Medulla oblongata (tissue), 1 donor: ENCODE measurements at regions not wholly inside any gene's neighbourhood (a gene's known extent, or its start where the extent isn't known, plus 50 kb on each side); places are given as distances from the start of the nearest gene placed in this dataset.
"Not testable (repeated sequence)": the region's sequence is repeated elsewhere in the genome, so short reads cannot be mapped to it uniquely, and the experiment has no call there.

Experiments
- DNase-seq: peaks from one replicate; pipeline ENCODE4 v3.0.0-alpha.2; 2015; ENCODE audit errors: extremely low spot score

DNA sequence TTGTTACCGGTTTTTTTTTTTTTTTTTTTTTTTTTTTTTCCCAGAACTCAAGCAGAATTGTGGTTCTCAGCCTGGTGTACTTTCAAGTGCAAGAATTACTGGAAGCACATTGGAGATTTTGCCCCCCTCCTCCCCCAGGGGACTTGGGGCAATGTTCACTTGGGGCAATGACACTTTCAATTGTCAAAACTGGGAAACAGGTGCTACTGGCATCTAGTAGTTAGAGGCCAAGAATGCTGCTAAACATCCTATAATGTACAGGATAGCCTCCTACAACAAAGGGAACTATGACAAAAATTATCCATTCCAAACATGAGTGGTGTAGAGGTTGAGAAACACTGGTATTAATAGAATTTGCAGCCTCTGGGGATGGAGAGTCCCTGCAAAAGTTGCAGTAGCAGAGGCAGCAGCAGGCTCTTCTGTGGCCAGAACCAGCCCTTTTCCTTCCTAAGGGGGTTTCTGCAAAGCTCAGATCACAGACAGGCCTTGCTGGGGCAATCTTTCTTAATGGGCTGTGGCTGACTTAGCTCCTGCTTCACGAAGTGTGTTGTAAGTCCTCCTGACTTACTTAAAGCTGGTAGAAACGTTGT is 144.3 kb upstream of the MRPS22 start:
- no peak for DNase-seq

DNA sequence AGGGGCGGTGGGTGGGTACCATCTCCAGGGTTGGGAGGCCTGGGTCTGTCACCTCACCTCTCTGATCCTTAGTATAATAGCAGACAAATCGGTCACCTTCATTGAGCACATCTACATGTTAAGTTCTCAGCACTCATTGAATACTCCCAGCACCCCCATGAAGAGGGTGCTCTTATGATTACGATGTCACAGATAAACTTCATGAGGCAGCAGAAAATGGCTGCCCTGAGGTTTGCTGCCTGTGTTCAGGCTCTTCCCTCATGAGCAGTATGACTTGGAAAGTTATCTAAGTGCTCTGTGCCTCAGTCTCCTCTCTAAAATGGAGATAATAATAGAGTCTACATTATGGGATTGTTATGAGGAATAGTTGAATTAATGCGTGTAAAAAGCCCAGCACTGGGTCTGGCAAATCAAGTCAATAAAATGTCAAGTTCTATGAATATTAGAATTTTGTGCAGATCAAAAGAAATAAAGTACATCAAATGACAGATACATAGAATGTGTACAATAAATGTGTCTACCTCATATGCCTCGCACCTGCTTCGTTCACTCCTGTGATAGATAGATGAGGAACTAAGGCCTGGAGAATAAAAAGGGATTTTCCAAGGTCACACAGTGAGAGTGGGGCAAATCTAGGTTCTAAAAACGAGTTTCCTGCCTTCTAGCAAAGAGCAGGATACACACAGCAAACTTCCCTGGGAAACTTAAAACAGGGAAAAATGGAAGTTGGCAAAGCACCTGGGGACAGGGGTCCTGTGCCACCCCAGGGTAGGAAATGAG is 142.2 kb upstream of the MRPS22 start:
- no peak for DNase-seq

DNA sequence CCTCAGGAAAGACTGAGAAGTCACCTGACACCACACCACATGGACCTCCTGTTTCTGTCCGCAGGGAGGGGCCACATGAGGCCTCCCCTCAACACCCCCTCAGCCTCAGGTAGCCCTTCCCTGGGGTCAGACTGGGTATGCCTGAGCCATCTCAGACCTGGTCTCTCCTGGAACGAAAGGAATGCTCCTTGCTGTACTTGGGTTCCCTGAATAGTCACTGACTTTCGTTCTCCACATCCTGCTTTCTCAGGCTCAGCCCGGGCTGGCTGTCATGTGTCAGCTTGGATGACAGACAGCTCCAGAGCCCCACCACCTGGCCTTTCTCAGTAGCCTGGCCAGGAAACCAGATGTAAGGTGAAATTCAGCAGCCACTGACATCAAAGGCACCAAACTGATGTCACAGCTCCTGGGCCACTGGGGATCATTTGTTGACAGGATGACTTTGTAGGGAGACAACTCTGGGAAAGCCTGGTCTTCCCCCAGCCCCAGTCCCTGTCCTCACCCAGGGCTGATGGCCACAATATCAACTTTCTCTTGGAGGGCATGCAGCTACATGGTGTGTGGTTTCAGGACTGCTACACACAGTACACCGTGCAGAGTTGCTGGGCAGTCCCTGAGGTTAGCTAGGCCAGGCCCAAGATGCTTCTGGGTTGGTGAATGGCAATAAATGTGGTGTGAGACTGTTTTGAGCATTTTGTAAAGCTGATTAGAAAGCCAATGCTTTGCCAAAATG is 141.4 kb upstream of the MRPS22 start:
- DNase-seq: peak; percentile 43

DNA sequence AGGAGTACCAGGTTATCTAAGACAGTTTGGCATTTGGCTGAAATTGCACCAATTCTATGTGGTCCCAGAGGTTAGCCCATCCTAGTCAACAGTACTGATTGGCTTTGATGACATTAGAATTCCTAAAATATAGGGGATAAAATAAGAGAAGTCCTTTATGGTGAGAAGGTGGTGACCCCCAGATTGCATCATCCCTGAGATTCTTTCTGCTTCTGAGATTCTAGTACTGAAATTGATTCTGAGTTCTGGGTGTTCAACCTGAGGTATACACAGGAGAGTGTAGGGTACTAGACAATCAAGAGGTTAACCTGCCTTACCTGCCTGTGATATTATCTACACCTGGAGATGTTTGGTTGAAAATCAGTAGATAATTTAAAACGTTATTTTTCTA is 140.9 kb upstream of the MRPS22 start:
- no peak for DNase-seq

DNA sequence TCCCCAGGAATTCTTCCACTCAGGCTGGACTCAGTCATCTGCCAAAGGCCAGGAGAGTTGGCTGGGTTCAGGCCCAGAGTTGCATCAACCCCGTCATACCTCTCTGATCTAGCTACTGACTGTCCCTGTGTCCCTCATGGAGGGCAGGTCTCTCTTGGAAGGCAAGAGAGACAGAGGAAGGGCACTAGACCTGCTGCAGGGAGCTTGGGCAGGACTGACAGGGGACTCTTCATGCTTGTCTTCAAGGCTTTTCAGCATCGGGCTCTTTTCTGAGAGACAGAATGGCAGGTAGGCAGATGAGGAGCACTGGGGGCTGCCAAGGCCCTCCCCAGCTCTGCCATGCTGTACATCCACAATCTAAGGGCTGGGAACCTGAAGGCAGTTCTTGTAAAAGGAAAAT is 140.1 kb upstream of the MRPS22 start:
- DNase-seq: no peak

DNA sequence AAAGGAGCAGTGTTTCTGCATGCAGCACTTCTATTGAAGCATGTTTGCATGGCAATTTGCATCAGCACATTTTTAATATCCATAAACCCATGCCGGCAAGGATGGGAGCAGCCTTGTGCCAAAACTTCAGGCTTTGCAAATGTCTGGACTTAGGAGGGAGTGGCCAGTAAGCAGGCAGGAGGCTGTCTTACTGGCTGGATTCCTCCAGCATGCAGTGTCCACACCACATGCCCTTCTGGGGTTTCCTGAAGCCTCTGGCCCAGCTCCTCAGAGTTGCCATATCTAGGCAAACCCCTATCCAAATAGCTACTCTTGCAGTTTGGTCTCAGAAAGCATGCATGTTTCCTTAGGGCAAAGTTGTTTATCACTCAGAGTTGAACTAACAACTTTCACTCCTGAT is 139.1 kb upstream of the MRPS22 start:
- DNase-seq: no peak

DNA sequence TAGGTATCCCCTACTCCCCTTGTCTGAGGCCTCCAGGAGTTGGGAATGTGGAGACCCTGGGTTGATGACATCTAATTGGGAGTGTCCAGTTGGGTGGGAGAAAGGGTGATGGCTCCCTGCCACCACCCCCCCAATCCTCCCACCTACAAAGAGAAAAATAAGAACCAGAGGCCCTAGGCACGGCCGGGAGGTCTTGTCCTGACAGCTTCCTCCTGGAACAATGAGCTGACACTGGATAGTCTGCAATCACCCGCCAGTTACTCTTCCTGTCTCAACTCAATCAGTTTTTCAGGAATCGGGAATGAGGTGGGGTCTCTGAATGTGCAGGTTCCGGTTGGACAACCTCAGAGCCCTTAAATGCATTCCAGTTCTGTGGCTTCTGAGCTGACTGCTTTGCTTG is 129.9 kb upstream of the MRPS22 start:
- no peak for DNase-seq

DNA sequence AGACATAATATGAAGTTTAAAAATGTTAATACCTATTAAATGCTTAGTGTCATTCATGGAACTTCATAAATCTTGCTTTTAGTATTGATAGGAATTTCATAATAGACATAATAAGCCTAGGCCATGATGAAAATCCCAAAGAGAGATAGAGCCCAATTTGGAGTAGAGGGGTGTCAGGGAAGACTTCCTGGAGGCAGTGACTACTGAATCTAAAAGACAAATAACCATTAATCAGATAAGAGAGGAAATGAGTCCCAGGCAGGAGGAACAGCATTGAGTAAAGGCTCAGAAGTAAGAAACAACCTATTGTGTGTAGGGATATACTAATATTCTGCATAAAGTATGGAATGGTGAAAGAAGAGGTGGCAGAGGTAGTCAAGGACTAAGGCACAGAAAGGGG is 126.9 kb upstream of the MRPS22 start:
- no peak for DNase-seq

DNA sequence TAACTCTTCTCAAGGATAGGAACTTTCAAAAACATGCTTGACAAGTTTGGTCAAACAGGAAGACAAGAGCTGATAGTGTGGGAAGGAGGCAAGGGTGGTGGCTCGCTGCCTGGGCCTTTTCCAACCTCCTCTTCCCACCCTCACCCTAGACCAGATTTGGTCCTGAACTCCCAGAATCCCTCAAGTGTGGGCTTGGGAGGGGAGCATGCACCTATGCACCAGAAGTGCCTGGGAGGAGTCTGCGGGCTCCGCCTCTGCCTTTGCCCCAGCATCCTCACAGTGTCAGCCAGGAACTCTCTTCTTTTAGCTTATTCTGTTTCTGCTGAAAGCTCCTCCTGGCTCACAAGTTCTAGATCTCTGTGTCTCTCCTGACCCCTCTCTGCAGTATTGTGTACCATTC is 126.2 kb upstream of the MRPS22 start:
- DNase-seq: no peak

DNA sequence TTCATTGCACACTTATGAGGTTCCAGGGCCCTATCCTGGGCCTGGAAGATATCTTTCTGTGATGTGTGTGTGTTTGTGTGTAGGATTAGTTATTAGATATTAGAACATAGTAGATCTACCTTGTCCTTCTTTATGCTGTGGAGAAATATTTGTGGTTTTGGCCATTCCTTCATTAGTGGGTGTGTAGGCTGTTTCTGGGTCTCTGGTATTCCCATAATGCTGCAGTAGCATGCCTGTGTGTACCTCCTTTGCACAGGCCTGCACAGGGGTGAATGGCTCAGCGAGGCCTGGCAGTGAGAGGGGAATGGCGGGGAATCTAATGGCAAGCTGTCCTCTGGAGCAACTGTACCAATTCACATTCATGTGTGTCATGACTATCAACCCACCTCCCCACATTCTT is 125.8 kb upstream of the MRPS22 start:
- DNase-seq: no peak

DNA sequence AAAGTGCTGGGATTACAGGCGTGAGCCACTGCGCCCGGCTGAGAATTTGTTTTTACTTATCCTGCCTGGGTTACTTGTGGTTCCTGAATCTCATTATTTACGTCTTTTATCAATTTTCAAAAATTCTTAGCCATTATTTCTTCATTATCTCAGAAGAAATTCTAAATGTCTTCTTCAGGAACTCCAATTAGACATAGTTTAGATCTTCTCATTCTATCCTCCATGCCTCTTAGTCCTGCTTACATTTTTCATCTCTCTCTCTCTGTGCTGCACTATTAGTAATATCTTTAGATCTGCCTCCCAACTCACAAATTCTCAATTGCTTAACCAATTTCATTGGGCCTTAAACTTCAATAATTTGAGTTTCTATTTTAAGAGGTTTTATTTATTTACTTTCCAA is 124.4 kb upstream of the MRPS22 start:
- DNase-seq: no peak

DNA sequence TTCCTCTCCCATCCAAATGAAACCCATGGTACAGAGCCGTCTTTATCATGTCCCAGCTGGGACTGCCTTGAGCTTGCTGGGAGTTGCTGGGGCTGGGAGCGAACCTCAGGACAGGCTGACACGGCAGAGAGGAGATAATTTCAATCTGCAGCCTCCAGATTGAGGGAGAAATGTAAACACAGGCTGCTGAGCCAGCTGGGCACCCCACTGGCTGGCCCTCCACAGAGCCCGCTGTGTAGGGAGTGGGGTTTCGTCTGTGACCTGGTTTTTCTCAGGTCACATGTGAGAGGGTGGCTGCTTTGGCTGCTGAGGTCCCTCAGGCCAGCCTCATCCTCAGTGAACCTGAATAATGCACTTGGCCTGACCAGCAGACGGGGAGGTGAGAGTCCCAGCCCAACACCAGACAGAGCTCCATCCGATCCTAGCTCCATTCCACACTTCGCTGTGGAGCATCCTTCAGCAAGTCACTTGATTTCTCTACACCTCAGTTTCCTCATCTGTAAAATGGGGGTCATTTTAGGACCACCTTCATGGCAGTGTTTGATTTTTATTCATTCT is 121.6 kb upstream of the MRPS22 start:
- DNase-seq: no peak

DNA sequence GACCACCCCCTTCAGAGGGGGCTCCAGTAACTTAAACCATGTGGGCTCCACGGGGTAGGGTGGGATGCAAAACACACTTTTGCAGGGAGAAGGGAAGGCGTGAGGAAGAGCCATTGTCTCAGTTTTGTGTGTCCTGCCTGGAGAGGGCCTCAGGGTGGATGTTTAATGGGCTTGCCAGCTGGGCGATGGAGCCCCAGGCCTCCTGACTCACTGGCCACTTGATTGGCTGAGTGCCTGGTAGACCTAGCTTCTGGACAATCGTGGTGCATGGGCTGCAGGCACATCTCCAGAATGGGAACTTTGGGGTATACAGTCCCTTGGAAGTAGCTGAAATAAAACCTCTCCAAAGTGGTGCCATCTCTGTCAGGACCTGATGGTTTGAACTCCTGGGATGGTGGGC is 118.3 kb upstream of the MRPS22 start:
- no peak for DNase-seq

DNA sequence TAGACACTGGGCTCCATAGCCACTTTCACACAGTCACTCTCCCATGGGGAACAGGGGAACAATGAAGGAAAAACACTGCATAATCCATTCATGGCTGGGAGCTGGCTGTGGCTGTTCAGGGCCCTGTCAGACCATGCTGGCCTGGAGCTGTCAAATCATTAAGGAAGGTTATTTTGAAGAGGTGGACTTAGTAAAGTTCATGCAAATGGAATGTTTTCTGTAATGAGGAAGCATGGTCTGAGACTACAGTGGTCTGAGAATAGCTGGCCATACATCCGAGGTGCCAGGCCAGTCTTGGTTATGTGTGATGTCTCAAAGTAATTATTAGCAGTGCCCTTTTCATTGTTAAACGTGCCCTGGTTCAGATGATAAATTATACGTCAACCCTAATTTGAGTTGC is 117.1 kb upstream of the MRPS22 start:
- DNase-seq: no peak

DNA sequence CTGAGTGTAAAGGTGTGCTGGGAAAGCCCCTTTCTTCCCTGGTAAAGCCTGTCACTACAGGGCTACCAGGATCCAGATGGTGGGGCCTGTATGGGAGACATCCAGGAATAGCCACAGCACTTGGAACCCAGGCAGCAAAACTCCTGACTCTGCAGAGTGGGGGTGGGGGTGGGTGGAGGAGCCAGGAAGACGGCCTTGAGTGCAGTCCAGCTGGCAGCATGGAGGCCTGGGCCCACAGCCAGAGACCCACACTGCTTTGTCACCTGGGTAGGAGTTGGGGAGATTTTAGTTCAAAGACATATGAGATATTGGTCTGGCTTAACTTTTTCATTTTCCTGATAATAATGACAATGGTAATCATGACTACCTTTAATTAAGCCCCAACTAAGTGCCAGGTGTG is 116.7 kb upstream of the MRPS22 start:
- DNase-seq: peak; percentile 10

DNA sequence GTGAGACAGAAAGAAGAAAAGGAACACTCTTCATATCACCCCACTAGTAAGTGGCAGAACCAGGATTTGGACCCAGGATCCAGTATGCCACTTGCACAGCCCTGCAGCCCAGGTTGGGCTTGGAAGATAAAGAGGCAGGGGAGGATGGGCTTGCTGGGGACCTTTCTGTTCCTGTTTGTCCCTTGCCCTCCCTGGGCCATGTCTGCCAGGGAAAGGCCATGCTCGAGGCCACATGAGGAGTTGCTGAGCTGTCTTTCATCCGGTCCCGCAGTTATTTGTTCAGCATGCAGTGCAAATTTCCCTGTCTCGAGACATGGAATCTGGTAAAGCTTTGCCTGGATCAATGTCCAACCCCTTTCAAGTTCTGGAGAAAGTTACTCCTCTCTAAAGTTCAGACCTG is 116.0 kb upstream of the MRPS22 start:
- DNase-seq: no peak

DNA sequence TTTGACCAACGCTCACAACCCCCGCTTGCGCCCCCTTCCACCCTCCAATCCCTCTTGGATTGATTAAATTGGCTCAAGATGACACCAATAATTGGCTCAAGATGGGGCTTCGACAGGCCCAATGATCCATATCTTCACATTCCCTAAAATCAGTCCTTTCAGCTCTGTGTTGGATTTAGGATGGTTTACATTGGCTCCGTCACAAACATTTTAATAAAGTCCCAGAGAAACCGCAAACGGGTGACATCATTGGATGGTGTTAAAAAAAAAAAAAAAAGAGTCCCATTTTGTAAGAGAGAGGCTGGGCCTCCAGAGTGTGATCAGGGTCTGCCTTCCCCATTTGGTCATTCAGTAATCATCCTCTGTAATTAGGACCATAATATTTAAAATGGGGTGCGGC is 113.4 kb upstream of the MRPS22 start:
- no peak for DNase-seq

DNA sequence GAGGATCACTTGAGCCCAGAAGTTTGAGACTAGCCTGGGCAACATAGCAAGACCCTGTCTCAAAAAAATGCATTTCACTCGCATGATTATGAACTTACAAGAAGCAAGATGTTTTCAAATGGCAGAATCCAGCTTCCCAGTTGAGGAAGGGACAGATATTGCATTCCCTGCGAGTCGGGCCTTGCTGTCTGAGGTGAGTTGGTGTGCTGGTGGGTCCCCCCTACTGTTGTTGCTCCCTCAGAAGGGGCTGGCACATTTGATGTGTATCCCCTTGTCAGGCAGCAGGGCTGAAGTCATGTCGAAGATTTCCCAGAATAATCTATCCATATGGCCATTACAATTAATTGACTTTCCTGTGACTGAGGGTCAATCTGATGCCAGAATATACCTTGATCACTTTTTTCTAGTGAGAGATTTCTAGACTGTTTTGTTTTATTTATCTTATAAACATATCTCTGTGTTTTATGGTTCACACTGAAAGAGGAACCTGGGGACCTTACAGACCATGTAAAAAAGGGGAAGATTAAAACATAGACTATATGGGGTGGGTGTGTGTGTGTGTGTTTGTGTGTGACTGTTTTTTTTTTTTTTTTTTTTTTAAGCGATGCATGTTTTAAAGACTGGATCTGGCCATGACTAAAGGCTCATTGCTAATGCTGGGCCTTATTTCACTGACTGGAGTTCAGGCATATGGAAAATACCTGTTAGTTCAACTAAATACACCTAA is 112.1 kb upstream of the MRPS22 start:
- no peak for DNase-seq

DNA sequence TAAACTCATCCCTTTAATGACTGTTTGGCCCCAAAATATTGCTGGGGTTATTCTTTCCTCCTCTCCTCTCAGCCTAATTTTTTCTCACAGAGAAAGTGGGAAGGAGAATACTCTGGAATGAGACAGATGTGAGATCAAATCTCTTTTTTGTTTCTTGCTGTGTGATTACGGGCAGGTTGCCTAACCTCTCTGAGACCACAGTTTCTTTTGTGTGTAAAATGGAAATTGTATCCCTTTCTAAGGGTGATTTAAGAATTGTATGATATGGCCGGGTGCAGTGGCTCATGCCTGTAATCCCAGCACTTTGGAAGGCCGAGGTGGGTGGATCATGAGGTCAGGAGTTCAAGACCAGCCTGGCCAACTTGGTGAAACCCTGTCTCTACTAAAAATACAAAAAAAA is 111.5 kb upstream of the MRPS22 start:
- DNase-seq: not testable (repeated sequence)

DNA sequence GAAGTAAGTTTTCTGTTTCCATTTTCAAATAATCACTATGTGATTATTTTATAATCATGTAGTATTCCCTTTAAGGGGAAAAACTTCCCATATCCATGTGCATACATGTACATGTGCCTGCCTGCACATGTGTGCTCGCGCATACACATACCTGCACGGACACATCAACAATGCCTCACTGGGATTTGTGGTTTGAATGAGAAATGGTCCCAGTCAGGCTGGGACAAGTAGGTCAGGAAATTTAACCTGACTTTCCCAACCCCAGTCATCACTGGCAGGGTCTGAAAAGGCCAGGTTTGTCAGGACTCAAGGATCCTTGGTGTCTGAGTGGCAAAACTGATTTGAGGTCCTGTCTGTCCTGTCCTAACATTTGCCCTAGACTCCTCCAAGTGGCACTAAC is 109.3 kb upstream of the MRPS22 start:
- no peak for DNase-seq

DNA sequence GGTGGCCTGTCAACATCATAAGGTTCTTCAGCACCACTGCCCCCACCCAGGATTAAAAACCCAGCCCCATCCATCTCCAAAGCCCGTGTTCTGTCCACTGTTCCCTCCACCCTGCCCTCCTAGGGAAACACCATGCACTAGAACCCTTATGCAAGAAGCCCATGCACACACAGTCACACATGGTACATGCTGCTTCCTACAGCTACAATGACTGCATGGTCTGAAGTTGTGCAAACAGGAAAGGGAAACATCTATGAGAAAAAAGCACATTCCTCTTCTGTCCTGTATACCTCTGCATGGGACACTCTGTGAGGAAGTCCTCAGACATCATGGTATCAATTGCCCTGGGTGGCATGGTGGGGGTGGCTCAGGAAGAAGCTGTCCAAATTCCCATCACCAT is 108.6 kb upstream of the MRPS22 start:
- no peak for DNase-seq

DNA sequence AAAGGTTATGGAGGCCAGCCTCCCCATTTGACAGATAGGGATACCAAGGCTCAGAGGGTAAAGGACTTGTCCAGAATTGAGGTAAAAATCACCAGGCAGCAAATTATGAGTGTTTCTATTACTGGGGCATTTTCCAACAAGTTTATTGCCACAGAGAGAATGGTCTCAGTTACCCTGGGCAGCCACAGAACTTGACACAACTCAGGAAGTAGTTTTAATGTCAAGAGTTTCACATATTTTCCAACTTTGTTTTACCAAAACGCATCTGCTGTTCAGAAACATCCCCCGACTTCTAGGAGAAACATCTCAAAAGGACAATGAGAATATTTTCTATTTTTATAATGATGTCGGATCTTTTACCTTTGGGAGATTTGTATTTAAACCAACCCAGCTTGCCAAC is 107.5 kb upstream of the MRPS22 start:
- DNase-seq: no peak
